CD4-positive, alpha-beta T cell treated with Interleukin-21 for 1 hour (primary cell): ENCODE measurements at regions not wholly inside any gene's neighbourhood (a gene's known extent, or its start where the extent isn't known, plus 50 kb on each side); places are given as distances from the start of the nearest gene placed in this dataset.
"Not testable (repeated sequence)": the region's sequence is repeated elsewhere in the genome, so short reads cannot be mapped to it uniquely, and the experiment has no call there.

ENCODE experiments used
- DNase-seq: peaks from one replicate; pipeline ENCODE4 v3.0.0-alpha.2; 2020

- DNase-seq: no peak
These were observed 717.8 kb downstream of the CDH18 start for GRCh38 chr5:19270153-19270552.

GRCh38 chr5:19274578-19274977 is 713.4 kb downstream of the CDH18 start:
- DNase-seq: no peak

- DNase-seq: no peak
These were observed 702.7 kb downstream of the CDH18 start for GRCh38 chr5:19285286-19285685.

- DNase-seq: not testable (repeated sequence)
These were observed 700.3 kb downstream of the CDH18 start for GRCh38 chr5:19287548-19288277.

- not testable (repeated sequence) for DNase-seq
These were observed 699.7 kb downstream of the CDH18 start for GRCh38 chr5:19288311-19288710.

GRCh38 chr5:19297934-19298333 is 690.1 kb downstream of the CDH18 start:
- no peak for DNase-seq

- DNase-seq: no peak
These were observed 686.7 kb downstream of the CDH18 start for GRCh38 chr5:19301271-19301670.

GRCh38 chr5:19314840-19315239 is 673.2 kb downstream of the CDH18 start:
- no peak for DNase-seq

GRCh38 chr5:19319252-19319651 is 668.7 kb downstream of the CDH18 start:
- DNase-seq: no peak

GRCh38 chr5:19322716-19323485 is 665.1 kb downstream of the CDH18 start:
- DNase-seq: no peak

- no peak for DNase-seq
These were observed 653.7 kb downstream of the CDH18 start for GRCh38 chr5:19334278-19334677.

- no peak for DNase-seq
These were observed 645.1 kb downstream of the CDH18 start for GRCh38 chr5:19342942-19343341.

- no peak for DNase-seq
These were observed 635.9 kb downstream of the CDH18 start for GRCh38 chr5:19352120-19352519.

GRCh38 chr5:19369048-19369447 is 619.0 kb downstream of the CDH18 start:
- no peak for DNase-seq

- DNase-seq: no peak
These were observed 618.4 kb downstream of the CDH18 start for GRCh38 chr5:19369561-19369960.

GRCh38 chr5:19370655-19371386 is 617.2 kb downstream of the CDH18 start:
- no peak for DNase-seq

- no peak for DNase-seq
These were observed 599.6 kb downstream of the CDH18 start for GRCh38 chr5:19388391-19388790.

- no peak for DNase-seq
These were observed 587.0 kb downstream of the CDH18 start for GRCh38 chr5:19401032-19401431.

GRCh38 chr5:19406576-19407365 is 581.2 kb downstream of the CDH18 start:
- DNase-seq: no peak

GRCh38 chr5:19408149-19408548 is 579.9 kb downstream of the CDH18 start:
- DNase-seq: no peak

- no peak for DNase-seq
These were observed 576.1 kb downstream of the CDH18 start for GRCh38 chr5:19411936-19412335.
